ENCODE measurements at regions not wholly inside any gene's neighbourhood (a gene's known extent, or its start where the extent isn't known, plus 50 kb on each side); places are given as distances from the start of the nearest gene placed in this dataset.

- no peak for DNase-seq
These were observed 169.6 kb upstream of the GMDS start for GRCh38 chr6:2414885-2415547.

- no peak for DNase-seq
These were observed 167.3 kb upstream of the GMDS start for GRCh38 chr6:2412731-2413130.

- no peak for DNase-seq
These were observed 165.4 kb upstream of the GMDS start for GRCh38 chr6:2410656-2411380.

GRCh38 chr6:2407525-2407924 lies 162.1 kb upstream of the GMDS start:
- no peak for DNase-seq

GRCh38 chr6:2404211-2404929 lies 159.0 kb upstream of the GMDS start:
- no peak for DNase-seq

GRCh38 chr6:2403546-2403945 lies 158.1 kb upstream of the GMDS start:
- no peak for DNase-seq

GRCh38 chr6:2396846-2397630 lies 151.6 kb upstream of the GMDS start:
- DNase-seq = no peak

- no peak for DNase-seq
These were observed 150.7 kb upstream of the GMDS start for GRCh38 chr6:2396042-2396657.

- no peak for DNase-seq
These were observed 143.3 kb upstream of the GMDS start for GRCh38 chr6:2388554-2389324.

- DNase-seq = peak; percentile 29
These were observed 142.0 kb upstream of the GMDS start for GRCh38 chr6:2387445-2387844.

- no peak for DNase-seq
These were observed 140.1 kb upstream of the GMDS start for GRCh38 chr6:2385471-2385983.

GRCh38 chr6:2384528-2384927 lies 139.1 kb upstream of the GMDS start:
- DNase-seq = no peak

GRCh38 chr6:2381872-2382661 lies 136.7 kb upstream of the GMDS start:
- DNase-seq = no peak

- DNase-seq = peak; percentile 65
These were observed 133.7 kb upstream of the GMDS start for GRCh38 chr6:2378891-2379652.

- DNase-seq = no peak
These were observed 132.7 kb upstream of the GMDS start for GRCh38 chr6:2378046-2378657.

GRCh38 chr6:2376429-2377355 lies 131.3 kb upstream of the GMDS start:
- DNase-seq = no peak

GRCh38 chr6:2375443-2375842 lies 130.0 kb upstream of the GMDS start:
- DNase-seq = no peak

- no peak for DNase-seq
These were observed 124.2 kb upstream of the GMDS start for GRCh38 chr6:2369606-2370005.

Measured in activated CD4-positive, alpha-beta T cell treated with anti-CD3 and anti-CD28 coated beads, Interleukin-2, Interleukin-6, amounts not matched to agents 100 ng/mL and 50 ng/mL, durations not matched to agents 16 hours and 8 hours (primary cell).